OCI-LY7 (cell line): ENCODE measurements at regions not wholly inside any gene's neighbourhood (a gene's known extent, or its start where the extent isn't known, plus 50 kb on each side); places are given as distances from the start of the nearest gene placed in this dataset.

ENCODE experiments used
- EZH2phosphoT487 ChIP-seq: fragments of 200-600 bp; sonication (generic); IDR thresholded peaks from 2 replicates; pipeline ENCODE4 v1.6.1; 2018; ENCODE audit warnings: low read depth, borderline replicate concordance, mild to moderate bottlenecking, mixed run types, antibody characterized with exemption, low read length, moderate library complexity, mixed read lengths
- TF ChIP-seq, protein P1 (sequence below): fragments of 200-600 bp; sonication (generic); conservative IDR thresholded peaks from 2 replicates; pipeline ENCODE4 v1.5.1; 2014; ENCODE audit warnings: mild to moderate bottlenecking, antibody characterized with exemption, low read length, moderate library complexity, mixed read lengths

DNA sequence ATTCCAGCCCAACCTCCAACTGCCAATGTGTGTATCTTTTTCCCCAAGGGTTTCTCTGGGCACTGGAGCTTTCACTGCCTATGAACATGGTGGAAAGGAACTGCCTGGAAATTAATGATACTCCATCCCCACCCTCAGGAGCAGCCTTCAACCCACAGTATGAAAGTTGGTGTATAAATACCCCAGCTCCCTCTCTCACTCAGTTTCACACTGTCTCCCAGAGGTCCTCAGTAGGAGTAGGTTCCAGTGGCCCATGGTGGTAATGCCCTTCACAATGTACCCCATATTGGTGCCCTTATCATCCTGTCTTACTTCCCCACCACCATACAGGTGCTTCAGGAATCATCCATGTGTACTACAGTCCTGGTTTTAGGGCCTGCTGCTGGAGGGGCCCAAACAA lies 462.6 kb downstream of the MIAT start:
- TF ChIP-seq, protein P1, sequence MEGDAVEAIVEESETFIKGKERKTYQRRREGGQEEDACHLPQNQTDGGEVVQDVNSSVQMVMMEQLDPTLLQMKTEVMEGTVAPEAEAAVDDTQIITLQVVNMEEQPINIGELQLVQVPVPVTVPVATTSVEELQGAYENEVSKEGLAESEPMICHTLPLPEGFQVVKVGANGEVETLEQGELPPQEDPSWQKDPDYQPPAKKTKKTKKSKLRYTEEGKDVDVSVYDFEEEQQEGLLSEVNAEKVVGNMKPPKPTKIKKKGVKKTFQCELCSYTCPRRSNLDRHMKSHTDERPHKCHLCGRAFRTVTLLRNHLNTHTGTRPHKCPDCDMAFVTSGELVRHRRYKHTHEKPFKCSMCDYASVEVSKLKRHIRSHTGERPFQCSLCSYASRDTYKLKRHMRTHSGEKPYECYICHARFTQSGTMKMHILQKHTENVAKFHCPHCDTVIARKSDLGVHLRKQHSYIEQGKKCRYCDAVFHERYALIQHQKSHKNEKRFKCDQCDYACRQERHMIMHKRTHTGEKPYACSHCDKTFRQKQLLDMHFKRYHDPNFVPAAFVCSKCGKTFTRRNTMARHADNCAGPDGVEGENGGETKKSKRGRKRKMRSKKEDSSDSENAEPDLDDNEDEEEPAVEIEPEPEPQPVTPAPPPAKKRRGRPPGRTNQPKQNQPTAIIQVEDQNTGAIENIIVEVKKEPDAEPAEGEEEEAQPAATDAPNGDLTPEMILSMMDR = no peak
- TF ChIP-seq EZH2phosphoT487 = no peak
